ENCODE measurements at regions not wholly inside any gene's neighbourhood (a gene's known extent, or its start where the extent isn't known, plus 50 kb on each side); places are given as distances from the start of the nearest gene placed in this dataset.
"Not testable (repeated sequence)": the region's sequence is repeated elsewhere in the genome, so short reads cannot be mapped to it uniquely, and the experiment has no call there.

DNA sequence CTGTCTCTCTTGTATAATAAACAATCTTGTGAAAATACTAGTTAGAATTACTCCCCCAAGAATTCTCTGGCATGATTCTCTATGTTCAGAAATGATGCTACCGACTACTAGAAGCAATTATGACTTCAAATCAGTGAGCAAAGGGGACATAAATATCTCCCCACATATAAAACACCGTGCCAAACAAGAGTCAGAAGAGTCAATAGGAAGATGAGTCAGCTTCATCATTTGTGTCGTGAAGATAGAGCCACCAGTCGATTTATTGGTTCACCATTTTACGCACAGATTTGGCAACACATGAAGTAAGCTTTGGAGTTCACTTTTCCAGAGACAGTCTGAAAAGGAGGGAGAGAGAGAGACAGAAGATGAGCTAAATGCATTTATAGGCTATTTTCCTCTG, 650.9 kb downstream of the CCDC85A start:
- H3K4me1 ChIP-seq (ENCODE audit: control insufficient read depth, insufficient read depth, low read length) = no peaks in the 10 kb centered on the region
- no peaks in the 10 kb centered on the region for H3K36me3 ChIP-seq (ENCODE audit: control insufficient read depth, insufficient read depth, low read length)
- no peaks in the 10 kb centered on the region for H3K27me3 ChIP-seq (ENCODE audit: control insufficient read depth, insufficient read depth, low read length)
- H3K9me3 ChIP-seq (ENCODE audit: control insufficient read depth, low read length) = no peaks in the 10 kb centered on the region
- H3K4me3 ChIP-seq (ENCODE audit: low read length) = no peak overlapping the region
- H3K9ac ChIP-seq (ENCODE audit: low read length) = no peak overlapping the region

DNA sequence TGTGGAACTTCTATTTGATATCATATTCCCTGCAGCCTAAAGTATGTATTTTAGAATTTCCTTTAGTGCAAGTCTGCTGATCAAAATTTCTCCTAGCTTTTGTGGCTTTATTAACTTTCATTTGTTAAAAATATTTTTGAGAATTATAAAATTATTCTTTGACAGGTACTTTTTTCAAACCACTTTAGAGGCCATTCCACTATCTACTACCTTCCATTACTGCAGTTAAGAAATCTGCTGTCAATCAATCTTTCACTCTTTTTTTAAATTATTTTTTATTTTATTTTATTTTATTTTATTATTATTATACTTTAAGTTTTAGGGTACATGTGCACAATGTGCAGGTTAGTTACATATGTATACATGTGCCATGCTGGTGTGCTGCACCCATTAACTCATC, 656.2 kb downstream of the CCDC85A start:
- not testable (repeated sequence) for H3K27me3 ChIP-seq (ENCODE audit: control insufficient read depth, insufficient read depth, low read length); H3K9ac ChIP-seq (ENCODE audit: low read length); H3K4me3 ChIP-seq (ENCODE audit: low read length); H3K4me1 ChIP-seq (ENCODE audit: control insufficient read depth, insufficient read depth, low read length); H3K36me3 ChIP-seq (ENCODE audit: control insufficient read depth, insufficient read depth, low read length); H3K9me3 ChIP-seq (ENCODE audit: control insufficient read depth, low read length)

DNA sequence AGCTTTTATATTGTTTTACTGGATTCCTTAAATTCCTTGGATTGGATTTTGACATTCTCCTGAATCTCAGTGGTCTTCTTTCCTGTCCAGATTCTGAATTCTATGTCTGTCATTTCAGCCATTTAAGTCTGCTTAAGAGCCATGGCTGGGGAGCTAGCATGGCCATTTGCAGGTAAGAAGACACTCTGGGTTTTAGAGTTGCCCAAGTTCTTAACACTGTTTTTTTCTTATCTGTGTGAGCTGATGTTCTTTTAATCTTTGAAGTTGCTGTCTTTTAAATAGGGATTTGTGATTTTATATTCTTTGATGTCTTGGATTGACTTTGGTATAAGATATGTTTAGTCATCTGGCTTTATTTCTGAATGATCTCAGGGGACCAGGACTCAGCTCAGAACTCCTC, 677.2 kb downstream of the CCDC85A start:
- no peaks in the 10 kb centered on the region for H3K9me3 ChIP-seq (ENCODE audit: control insufficient read depth, low read length)
- H3K27me3 ChIP-seq (ENCODE audit: control insufficient read depth, insufficient read depth, low read length) = no peaks in the 10 kb centered on the region
- no peak overlapping the region for H3K4me3 ChIP-seq (ENCODE audit: low read length)
- no peak overlapping the region for H3K9ac ChIP-seq (ENCODE audit: low read length)
- H3K4me1 ChIP-seq (ENCODE audit: control insufficient read depth, insufficient read depth, low read length) = no peaks in the 10 kb centered on the region
- H3K36me3 ChIP-seq (ENCODE audit: control insufficient read depth, insufficient read depth, low read length) = no peaks in the 10 kb centered on the region

DNA sequence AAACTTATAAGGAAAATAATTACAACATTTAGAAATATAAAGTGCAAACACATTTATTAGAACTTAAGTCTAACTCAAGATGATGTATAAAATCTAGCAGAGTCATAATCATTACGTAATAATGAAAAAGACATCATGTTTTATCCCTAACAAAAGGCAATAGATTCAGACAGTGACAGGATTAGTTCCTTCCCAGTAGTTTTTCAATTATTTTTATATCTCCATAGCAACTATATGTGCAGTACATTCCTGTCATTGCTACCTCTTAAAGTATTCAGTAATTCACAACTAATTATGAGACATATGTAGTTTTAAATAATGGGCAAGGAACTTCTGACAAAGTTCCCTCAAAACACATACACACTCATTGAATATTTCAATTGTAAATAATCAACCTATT, 687.9 kb downstream of the CCDC85A start:
- Histone ChIP-seq H3K36me3 (ENCODE audit: control insufficient read depth, insufficient read depth, low read length) (no peaks in the 10 kb centered on the region), H3K9me3 (ENCODE audit: control insufficient read depth, low read length) (no peaks in the 10 kb centered on the region), H3K4me1 (ENCODE audit: control insufficient read depth, insufficient read depth, low read length) (no peaks in the 10 kb centered on the region), H3K9ac (ENCODE audit: low read length) (no peak overlapping the region), H3K4me3 (ENCODE audit: low read length) (no peak overlapping the region), H3K27me3 (ENCODE audit: control insufficient read depth, insufficient read depth, low read length) (no peaks in the 10 kb centered on the region)

DNA sequence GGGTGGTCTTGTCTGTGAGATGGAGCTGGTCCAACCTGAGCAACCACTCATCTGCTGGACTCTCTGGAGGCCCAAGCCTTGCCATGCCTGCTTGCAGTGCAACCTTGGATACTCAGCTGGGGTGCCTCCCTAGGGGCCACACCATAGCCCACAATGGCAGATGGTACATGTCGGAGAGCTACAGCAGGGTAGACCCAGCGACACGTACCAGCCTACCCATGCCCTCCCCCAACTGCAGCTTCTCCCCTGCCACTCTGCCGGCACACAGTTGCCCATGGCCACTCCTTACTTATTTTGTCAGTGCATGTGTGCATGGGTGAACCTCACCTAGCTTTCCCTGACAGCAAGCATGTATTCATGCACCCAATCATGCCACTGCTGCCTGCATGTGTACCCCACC, 690.9 kb downstream of the CCDC85A start:
- no peaks in the 10 kb centered on the region for H3K4me1 ChIP-seq (ENCODE audit: control insufficient read depth, insufficient read depth, low read length)
- H3K4me3 ChIP-seq (ENCODE audit: low read length) = no peak overlapping the region
- no peaks in the 10 kb centered on the region for H3K27me3 ChIP-seq (ENCODE audit: control insufficient read depth, insufficient read depth, low read length)
- H3K9me3 ChIP-seq (ENCODE audit: control insufficient read depth, low read length) = no peaks in the 10 kb centered on the region
- no peak overlapping the region for H3K9ac ChIP-seq (ENCODE audit: low read length)
- no peaks in the 10 kb centered on the region for H3K36me3 ChIP-seq (ENCODE audit: control insufficient read depth, insufficient read depth, low read length)

DNA sequence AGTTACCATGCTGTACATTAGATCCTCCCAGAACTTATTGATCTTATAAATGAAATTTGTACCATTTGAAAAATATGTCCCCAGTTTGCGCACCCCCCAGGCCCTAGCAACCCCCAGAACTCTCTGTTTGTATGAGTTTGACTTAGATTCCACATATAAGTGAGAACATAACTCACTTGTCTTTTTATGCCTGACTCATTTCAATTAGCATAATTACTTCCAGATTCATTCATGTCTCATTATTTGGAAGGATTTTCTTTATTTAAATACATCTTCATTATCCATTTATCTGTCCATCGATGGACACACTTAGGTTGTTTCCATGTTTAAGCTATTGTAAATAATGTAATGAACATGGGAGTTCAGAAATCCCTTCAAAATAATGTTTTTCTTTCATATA, 705.9 kb downstream of the CCDC85A start:
- Histone ChIP-seq H3K36me3 (ENCODE audit: control insufficient read depth, insufficient read depth, low read length) (no peaks in the 10 kb centered on the region), H3K4me3 (ENCODE audit: low read length) (no peak overlapping the region), H3K9me3 (ENCODE audit: control insufficient read depth, low read length) (no peaks in the 10 kb centered on the region), H3K4me1 (ENCODE audit: control insufficient read depth, insufficient read depth, low read length) (no peaks in the 10 kb centered on the region), H3K27me3 (ENCODE audit: control insufficient read depth, insufficient read depth, low read length) (no peaks in the 10 kb centered on the region), H3K9ac (ENCODE audit: low read length) (no peak overlapping the region)

DNA sequence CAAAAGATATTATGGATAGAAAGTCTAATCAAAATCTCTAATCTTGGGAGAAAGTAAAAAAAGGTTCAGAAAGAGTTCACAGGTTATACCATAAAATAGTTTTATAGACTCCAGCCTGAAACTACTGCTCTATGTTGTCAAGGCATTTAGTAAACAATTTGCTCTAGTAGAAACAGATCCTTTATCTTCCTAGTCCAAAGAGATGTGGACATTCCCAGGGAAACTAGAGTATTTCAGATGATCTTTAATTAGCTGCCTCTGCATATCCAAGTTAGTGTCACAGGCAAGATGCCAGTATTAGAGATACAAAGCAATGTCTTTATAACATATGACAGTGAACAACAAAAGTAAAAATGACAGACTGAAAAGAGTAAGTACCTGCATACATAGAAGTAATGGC, 708.6 kb downstream of the CCDC85A start:
- Histone ChIP-seq H3K9me3 (ENCODE audit: control insufficient read depth, low read length) (no peaks in the 10 kb centered on the region), H3K36me3 (ENCODE audit: control insufficient read depth, insufficient read depth, low read length) (no peaks in the 10 kb centered on the region), H3K9ac (ENCODE audit: low read length) (no peak overlapping the region), H3K4me1 (ENCODE audit: control insufficient read depth, insufficient read depth, low read length) (no peaks in the 10 kb centered on the region), H3K4me3 (ENCODE audit: low read length) (no peak overlapping the region), H3K27me3 (ENCODE audit: control insufficient read depth, insufficient read depth, low read length) (no peaks in the 10 kb centered on the region)

DNA sequence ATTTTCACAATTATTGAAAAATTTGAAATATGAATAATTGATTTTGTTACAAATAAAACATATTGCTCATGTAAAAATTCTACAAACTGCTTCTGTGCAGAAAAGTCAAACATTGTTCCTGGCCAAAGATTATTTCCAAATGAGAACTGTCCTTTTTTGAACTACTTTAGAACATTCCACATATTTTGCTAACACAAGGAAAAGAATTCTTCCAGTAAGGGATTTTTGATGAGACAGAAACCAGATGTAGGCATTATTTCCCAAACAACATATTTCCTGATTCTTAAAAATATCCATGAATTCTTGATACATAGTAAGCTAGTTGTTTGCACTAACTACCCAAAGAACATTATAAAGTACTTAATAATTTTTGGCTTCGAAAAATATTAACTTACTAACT, 715.2 kb downstream of the CCDC85A start:
- Histone ChIP-seq H3K4me1 (ENCODE audit: control insufficient read depth, insufficient read depth, low read length) (no peaks in the 10 kb centered on the region), H3K9ac (ENCODE audit: low read length) (no peak overlapping the region), H3K27me3 (ENCODE audit: control insufficient read depth, insufficient read depth, low read length) (no peaks in the 10 kb centered on the region), H3K36me3 (ENCODE audit: control insufficient read depth, insufficient read depth, low read length) (no peaks in the 10 kb centered on the region), H3K9me3 (ENCODE audit: control insufficient read depth, low read length) (no peaks in the 10 kb centered on the region), H3K4me3 (ENCODE audit: low read length) (no peak overlapping the region)

DNA sequence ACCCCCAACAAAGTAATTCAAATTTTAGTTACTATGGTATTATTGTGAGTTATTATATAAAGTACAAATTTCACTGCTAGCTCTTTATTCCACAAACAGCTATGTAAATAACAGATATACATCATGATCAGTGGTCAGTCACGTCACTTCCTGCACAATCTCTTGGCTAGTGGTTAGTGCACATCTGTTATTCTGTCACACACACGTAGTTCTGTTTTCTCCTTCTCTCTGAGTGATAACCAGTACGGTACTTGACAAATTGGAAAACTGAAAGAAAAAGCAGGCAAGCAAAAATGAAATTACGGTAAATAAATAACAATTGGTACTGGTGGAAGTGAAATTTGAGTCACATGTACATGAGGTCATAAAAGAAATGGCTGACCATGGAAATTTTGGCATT, 728.7 kb downstream of the CCDC85A start:
- no peak overlapping the region for H3K9ac ChIP-seq (ENCODE audit: low read length)
- H3K9me3 ChIP-seq (ENCODE audit: control insufficient read depth, low read length) = no peaks in the 10 kb centered on the region
- no peaks in the 10 kb centered on the region for H3K36me3 ChIP-seq (ENCODE audit: control insufficient read depth, insufficient read depth, low read length)
- no peaks in the 10 kb centered on the region for H3K27me3 ChIP-seq (ENCODE audit: control insufficient read depth, insufficient read depth, low read length)
- H3K4me3 ChIP-seq (ENCODE audit: low read length) = no peak overlapping the region
- no peaks in the 10 kb centered on the region for H3K4me1 ChIP-seq (ENCODE audit: control insufficient read depth, insufficient read depth, low read length)

DNA sequence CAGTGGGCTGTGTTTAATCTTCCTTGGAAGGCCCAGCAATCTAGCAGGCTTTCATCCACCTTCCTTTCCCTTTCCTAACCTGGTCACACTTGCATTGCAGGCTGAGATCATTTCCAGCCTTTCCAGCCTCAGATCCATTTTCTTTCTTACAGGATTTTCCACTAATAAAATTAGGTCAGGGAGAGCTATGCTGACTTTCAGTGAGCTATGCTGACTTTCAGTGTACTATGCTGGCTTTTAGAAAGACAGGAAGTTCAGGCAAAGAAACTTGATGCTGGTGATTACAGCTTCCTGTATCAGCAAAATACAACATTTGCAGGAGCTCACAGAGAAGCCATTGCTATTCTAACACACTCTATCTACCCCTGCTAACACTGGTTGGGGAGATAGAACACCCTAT, 735.0 kb downstream of the CCDC85A start:
- no peaks in the 10 kb centered on the region for H3K36me3 ChIP-seq (ENCODE audit: control insufficient read depth, insufficient read depth, low read length)
- H3K4me3 ChIP-seq (ENCODE audit: low read length) = no peak overlapping the region
- H3K9ac ChIP-seq (ENCODE audit: low read length) = no peak overlapping the region
- H3K9me3 ChIP-seq (ENCODE audit: control insufficient read depth, low read length) = no peaks in the 10 kb centered on the region
- H3K4me1 ChIP-seq (ENCODE audit: control insufficient read depth, insufficient read depth, low read length) = no peaks in the 10 kb centered on the region
- H3K27me3 ChIP-seq (ENCODE audit: control insufficient read depth, insufficient read depth, low read length) = no peaks in the 10 kb centered on the region

DNA sequence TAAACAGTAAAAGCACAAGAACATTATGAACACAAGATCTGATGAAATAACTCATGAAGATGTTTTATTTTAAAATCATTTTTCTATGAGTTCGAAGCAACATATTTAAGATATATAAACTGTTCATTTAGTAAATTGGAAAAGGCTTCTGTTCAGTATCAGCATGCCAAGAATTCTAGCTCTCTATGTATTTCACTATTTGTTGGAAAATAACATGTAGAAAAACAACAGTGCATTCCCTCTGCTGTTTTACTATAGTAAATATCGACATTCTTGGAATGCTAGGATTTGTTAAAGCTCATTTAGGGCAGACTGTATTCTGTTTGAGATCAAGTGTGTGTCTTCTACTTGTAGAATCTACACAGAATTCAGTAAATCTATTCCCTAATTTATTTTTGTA, 750.2 kb downstream of the CCDC85A start:
- Histone ChIP-seq H3K9me3 (ENCODE audit: control insufficient read depth, low read length) (no peaks in the 10 kb centered on the region), H3K4me3 (ENCODE audit: low read length) (no peak overlapping the region), H3K27me3 (ENCODE audit: control insufficient read depth, insufficient read depth, low read length) (no peaks in the 10 kb centered on the region), H3K36me3 (ENCODE audit: control insufficient read depth, insufficient read depth, low read length) (no peaks in the 10 kb centered on the region), H3K4me1 (ENCODE audit: control insufficient read depth, insufficient read depth, low read length) (no peaks in the 10 kb centered on the region), H3K9ac (ENCODE audit: low read length) (no peak overlapping the region)

DNA sequence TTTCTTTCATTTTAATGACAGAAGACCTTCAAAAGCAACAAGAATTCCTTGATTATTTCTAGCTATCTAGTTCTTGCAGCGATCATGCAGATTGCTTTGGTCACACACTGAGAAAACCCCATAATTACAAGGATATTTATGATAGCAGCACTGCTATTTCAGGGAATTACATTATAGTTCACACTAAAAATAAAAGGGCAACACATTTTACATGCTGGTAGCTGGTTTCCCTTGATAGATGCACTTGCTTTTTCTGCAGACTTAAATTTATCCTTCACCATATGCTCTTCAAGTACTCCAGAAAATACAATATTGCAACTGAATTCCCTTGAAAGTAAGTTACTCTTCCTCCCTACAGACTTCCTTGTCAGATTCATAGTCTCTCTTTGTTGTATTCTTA, 751.1 kb downstream of the CCDC85A start:
- Histone ChIP-seq H3K27me3 (ENCODE audit: control insufficient read depth, insufficient read depth, low read length) (no peaks in the 10 kb centered on the region), H3K4me1 (ENCODE audit: control insufficient read depth, insufficient read depth, low read length) (no peaks in the 10 kb centered on the region), H3K4me3 (ENCODE audit: low read length) (no peak overlapping the region), H3K36me3 (ENCODE audit: control insufficient read depth, insufficient read depth, low read length) (no peaks in the 10 kb centered on the region), H3K9ac (ENCODE audit: low read length) (no peak overlapping the region), H3K9me3 (ENCODE audit: control insufficient read depth, low read length) (no peaks in the 10 kb centered on the region)

DNA sequence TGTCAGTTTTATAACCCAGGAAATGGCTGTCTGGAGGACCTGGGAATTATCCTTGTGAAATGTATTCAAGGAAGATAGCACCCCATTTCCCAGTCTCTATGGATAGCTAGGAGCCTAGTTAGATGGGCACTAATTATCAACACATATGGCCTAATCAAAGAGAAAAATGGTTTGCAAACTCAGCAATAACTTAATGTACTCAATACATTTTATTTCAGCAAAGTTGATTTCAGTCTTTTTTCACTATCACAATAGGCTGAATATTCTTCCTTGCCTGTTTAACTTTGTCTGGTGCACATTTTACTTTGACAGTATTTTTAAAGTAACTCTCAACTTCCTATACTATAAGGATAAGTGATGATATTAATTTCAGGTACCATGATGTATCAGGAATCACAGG, 756.3 kb downstream of the CCDC85A start:
- H3K9ac ChIP-seq (ENCODE audit: low read length) = no peak overlapping the region
- no peak overlapping the region for H3K4me3 ChIP-seq (ENCODE audit: low read length)
- no peaks in the 10 kb centered on the region for H3K4me1 ChIP-seq (ENCODE audit: control insufficient read depth, insufficient read depth, low read length)
- no peaks in the 10 kb centered on the region for H3K27me3 ChIP-seq (ENCODE audit: control insufficient read depth, insufficient read depth, low read length)
- no peaks in the 10 kb centered on the region for H3K36me3 ChIP-seq (ENCODE audit: control insufficient read depth, insufficient read depth, low read length)
- H3K9me3 ChIP-seq (ENCODE audit: control insufficient read depth, low read length) = no peaks in the 10 kb centered on the region

Data from mucosa of stomach (tissue), 1 donor.